Keratinocyte (primary cell): ENCODE measurements at regions not wholly inside any gene's neighbourhood (a gene's known extent, or its start where the extent isn't known, plus 50 kb on each side); places are given as distances from the start of the nearest gene placed in this dataset.
A peak's percentile ranks its signal among the peaks of the same experiment; 100 is the strongest.
"Not testable (repeated sequence)": the region's sequence is repeated elsewhere in the genome, so short reads cannot be mapped to it uniquely, and the experiment has no call there.

ENCODE experiments used
- DNase-seq: peaks from one replicate; pipeline ENCODE4 v3.0.0-alpha.2; 2011; ENCODE audit warnings: low read depth, missing footprints, low spot score
- FAIRE-seq: peaks from 2 replicates; lab custom pipeline; 2011; peaks lifted over from hg19 to GRCh38; lab: Jason Lieb, UNC
- H2AFZ ChIP-seq: 2 replicates; pipeline ENCODE4 v1.6.0; 2012; ENCODE audit warnings: low read length, control low read depth, inconsistent platforms; ENCODE audit not compliant: control insufficient read depth
- H3K27ac ChIP-seq: 2 replicates; pipeline ENCODE4 v1.5.1; 2011; ENCODE audit warnings: low read length; ENCODE audit not compliant: control insufficient read depth, insufficient read depth
- H3K27me3 ChIP-seq: 3 replicates; pipeline ENCODE4 v1.6.0; 2011; ENCODE audit warnings: low read length; ENCODE audit not compliant: control insufficient read depth, insufficient read depth; ENCODE audit errors: extremely low read depth
- H3K36me3 ChIP-seq, 2 experiments: 2 replicates in 1 of 2; 3 replicates in 1 of 2; pipeline ENCODE4 v1.5.1; 2011; ENCODE audit warnings: low read length in 2 of 2, mild to moderate bottlenecking in 1 of 2; ENCODE audit not compliant: control insufficient read depth in 2 of 2, insufficient read depth in 2 of 2; ENCODE audit errors: extremely low read depth in 1 of 2
- H3K4me1 ChIP-seq: 3 replicates; pipeline ENCODE4 v1.5.1; 2011; ENCODE audit warnings: low read length; ENCODE audit not compliant: control insufficient read depth, insufficient read depth; ENCODE audit errors: extremely low read depth
- H3K4me2 ChIP-seq: 3 replicates; pipeline ENCODE4 v1.6.0; 2011; ENCODE audit warnings: low read depth, low read length; ENCODE audit not compliant: control insufficient read depth, insufficient read depth; ENCODE audit errors: extremely low read depth
- H3K4me3 ChIP-seq, 3 experiments: fragments of 200-600 bp in 1 of 3; sonication (generic) in 1 of 3; 2 replicates in 2 of 3; 3 replicates in 1 of 3; pipeline ENCODE4 v1.5.1; 2011 to 2016; ENCODE audit warnings: low read length in 3 of 3, mild to moderate bottlenecking in 3 of 3, control low read depth in 2 of 3, inconsistent platforms in 1 of 3, low read depth in 1 of 3, mixed read lengths in 1 of 3, mixed run types in 1 of 3, moderate library complexity in 1 of 3; ENCODE audit not compliant: control insufficient read depth in 2 of 3, insufficient read depth in 2 of 3; ENCODE audit errors: extremely low read depth in 1 of 3
- H3K79me2 ChIP-seq: 2 replicates; pipeline ENCODE4 v1.6.0; 2012; ENCODE audit warnings: low read length; ENCODE audit not compliant: control insufficient read depth, insufficient read depth
- H3K9ac ChIP-seq: 3 replicates; pipeline ENCODE4 v1.6.0; 2011; ENCODE audit warnings: low read length; ENCODE audit not compliant: control insufficient read depth, insufficient read depth; ENCODE audit errors: extremely low read depth
- H3K9me1 ChIP-seq: 3 replicates; pipeline ENCODE4 v1.6.0; 2011; ENCODE audit warnings: low read length; ENCODE audit not compliant: control insufficient read depth, insufficient read depth; ENCODE audit errors: extremely low read depth
- H3K9me3 ChIP-seq: 2 replicates; pipeline ENCODE4 v1.5.1; 2012; ENCODE audit warnings: low read depth, low read length; ENCODE audit not compliant: control insufficient read depth
- H4K20me1 ChIP-seq: 3 replicates; pipeline ENCODE4 v1.6.0; 2011; ENCODE audit warnings: low read length; ENCODE audit not compliant: control insufficient read depth, insufficient read depth; ENCODE audit errors: extremely low read depth
- CTCF ChIP-seq, 3 experiments: IDR thresholded peaks in 1 of 3; conservative IDR thresholded peaks in 1 of 3; optimal IDR thresholded peaks in 1 of 3; 2 replicates in 2 of 3; 3 replicates in 1 of 3; pipeline versions ENCODE3 to v1.5.1; 2011; ENCODE audit warnings: low read length in 3 of 3, mild to moderate bottlenecking in 3 of 3, moderate library complexity in 2 of 3, control low read depth in 1 of 3, inconsistent platforms in 1 of 3; ENCODE audit not compliant: insufficient read depth in 2 of 3; ENCODE audit errors: extremely low read depth in 1 of 3
- EZH2 ChIP-seq: IDR thresholded peaks from one replicate; pipeline ENCODE4 v1.6.1; 2012; ENCODE audit warnings: inconsistent platforms, mild to moderate bottlenecking, low read length, moderate library complexity
- dilution Hi-C: fragments of 300-500 bp; cut with MboI; formaldehyde crosslinking; loops from one replicate; pipeline ENCODE4 v1.7.0; 2020; ENCODE audit warnings: low sequenced_read_pairs; ENCODE audit not compliant: extremely low pct_ligation_motif_present

- no peaks in the 10 kb centered on the region for H3K9me1 ChIP-seq
- no peaks in the 10 kb centered on the region for H3K4me1 ChIP-seq
- no peak overlapping the region for H3K4me3 ChIP-seq
- H2AFZ ChIP-seq, result no peak overlapping the region
- DNase-seq (no peak), FAIRE-seq (no peak)
- no peaks in the 10 kb centered on the region for H3K36me3 ChIP-seq
- TF ChIP-seq EZH2 (no peak), CTCF (optimal IDR thresholded peaks at IDR 0.05 in 1 of 3, IDR thresholded peaks at IDR 0.05 in 1 of 3, conservative IDR thresholded peaks at IDR 0.05 in 1 of 3; ENCODE audit: extremely low read depth in 1 of 3, insufficient read depth in 2 of 3, low read length in 3 of 3) (no peak)
- no peaks in the 10 kb centered on the region for H3K27me3 ChIP-seq
- H3K9ac ChIP-seq, result no peak overlapping the region
- no peak overlapping the region for H3K27ac ChIP-seq
- H4K20me1 ChIP-seq, result no peaks in the 10 kb centered on the region
- no peaks in the 10 kb centered on the region for H3K9me3 ChIP-seq
- no peak overlapping the region for H3K4me2 ChIP-seq
- H3K79me2 ChIP-seq, result no peaks in the 10 kb centered on the region
- dilution Hi-C loops, result no loop called here
Observed at GRCh38 chr1:238604357-238604756, 713.6 kb upstream of the ZP4 start.

GRCh38 chr1:238601604-238602003 is 710.9 kb upstream of the ZP4 start:
- H3K4me1 ChIP-seq, H3K79me2 ChIP-seq, DNase-seq, H3K4me3 ChIP-seq, H2AFZ ChIP-seq, H3K9ac ChIP-seq, H3K9me3 ChIP-seq, H3K9me1 ChIP-seq, H3K27me3 ChIP-seq, H3K27ac ChIP-seq, dilution Hi-C loops, H4K20me1 ChIP-seq, H3K36me3 ChIP-seq, H3K4me2 ChIP-seq: not testable (repeated sequence)
- FAIRE-seq, result peak; percentile 88

GRCh38 chr1:238596703-238597102 is 706.0 kb upstream of the ZP4 start:
- Histone ChIP-seq H3K4me3 (no peak overlapping the region), H3K27me3 (no peaks in the 10 kb centered on the region), H4K20me1 (no peaks in the 10 kb centered on the region), H3K4me2 (no peak overlapping the region), H3K9me3 (no peaks in the 10 kb centered on the region), H3K79me2 (no peaks in the 10 kb centered on the region), H2AFZ (no peak overlapping the region), H3K36me3 (no peaks in the 10 kb centered on the region), H3K9me1 (no peaks in the 10 kb centered on the region), H3K9ac (no peak overlapping the region), H3K4me1 (no peaks in the 10 kb centered on the region), H3K27ac (no peak overlapping the region)
- TF ChIP-seq EZH2 (no peak), CTCF (optimal IDR thresholded peaks at IDR 0.05 in 1 of 3, IDR thresholded peaks at IDR 0.05 in 1 of 3, conservative IDR thresholded peaks at IDR 0.05 in 1 of 3; ENCODE audit: extremely low read depth in 1 of 3, insufficient read depth in 2 of 3, low read length in 3 of 3) (no peak)
- DNase-seq (no peak), FAIRE-seq (no peak)
- dilution Hi-C loops, result no loop called here
